KG1 (cell line): ENCODE measurements at regions not wholly inside any gene's neighbourhood (a gene's known extent, or its start where the extent isn't known, plus 50 kb on each side); places are given as distances from the start of the nearest gene placed in this dataset.

ENCODE experiments used
- DNase-seq: peaks from one replicate; lab custom pipeline; 2025; lab: John Stamatoyannopoulos, UW

- DNase-seq, result no peak
Observed at GRCh38 chr1:60126723-60127122, 53.2 kb upstream of the C1orf87 start.
